ENCODE measurements at regions not wholly inside any gene's neighbourhood (a gene's known extent, or its start where the extent isn't known, plus 50 kb on each side); places are given as distances from the start of the nearest gene placed in this dataset.

DNA sequence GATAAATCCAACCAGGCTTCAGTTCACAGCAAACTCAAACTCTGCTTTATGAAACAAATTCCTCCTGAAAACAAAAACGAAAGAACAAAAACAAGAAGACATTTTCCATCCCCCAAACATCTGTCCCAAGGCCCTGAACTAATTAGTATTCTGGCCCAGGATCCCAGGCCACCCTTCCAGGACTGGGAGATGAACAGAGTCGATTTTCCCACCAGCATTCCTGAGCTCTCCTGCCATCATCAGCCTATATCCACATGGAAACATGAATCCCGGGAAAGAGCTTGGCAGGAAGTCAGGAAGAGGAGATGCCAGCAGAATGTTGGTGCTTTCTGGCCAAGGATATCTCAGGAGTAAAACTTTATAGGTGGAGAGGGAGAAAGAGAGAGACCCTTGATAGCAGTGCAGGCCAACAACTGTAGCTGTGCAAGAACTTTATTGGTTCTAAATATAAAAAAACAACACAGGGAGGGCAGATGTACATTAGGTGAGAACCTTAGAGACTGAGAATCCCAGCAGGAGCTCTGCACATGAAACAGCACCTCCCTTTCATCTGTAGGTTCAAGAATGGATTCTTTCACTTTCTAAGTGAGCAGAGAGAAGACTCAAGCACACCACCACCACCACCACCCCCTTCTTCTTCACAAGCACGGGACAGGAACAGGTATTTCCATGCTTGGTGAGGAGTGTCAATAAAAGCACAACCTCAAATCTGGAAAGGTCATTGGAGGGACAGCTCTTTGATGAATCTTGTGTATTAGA is 190.7 kb upstream of the TAS2R1 start:
- no peaks in the 10 kb centered on the region for H3K79me2 ChIP-seq (replicated peaks; ENCODE audit: insufficient read depth, low read length)
- no peak overlapping the region for H2AFZ ChIP-seq (ENCODE audit: low read depth, low read length)

DNA sequence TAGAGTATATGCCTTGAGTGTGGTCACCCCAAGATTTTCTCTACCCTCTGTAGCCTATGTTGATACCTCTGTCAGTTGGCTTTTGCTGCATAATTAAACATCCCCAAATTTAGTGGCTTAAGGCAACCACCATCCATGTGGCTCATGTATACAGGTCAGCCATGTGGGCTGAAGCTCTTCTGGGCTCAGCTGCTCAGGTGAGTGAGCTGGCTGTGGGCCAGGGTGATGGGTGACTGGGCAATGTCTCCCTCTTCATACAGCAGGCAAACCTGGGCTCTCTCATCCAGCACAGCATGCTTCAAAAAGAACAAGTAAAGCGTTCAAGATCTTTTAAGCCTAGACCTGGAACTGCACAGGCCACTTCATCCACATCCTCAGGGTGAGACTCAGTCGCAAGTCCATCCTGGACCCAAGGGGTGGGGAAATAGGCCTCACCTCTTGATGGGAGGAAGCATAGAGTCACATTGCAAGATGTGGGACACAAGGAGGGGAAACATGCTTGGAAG is 188.2 kb upstream of the TAS2R1 start:
- H3K9me3 ChIP-seq (ENCODE audit: low read length) = no peaks in the 10 kb centered on the region
- H4K20me1 ChIP-seq (ENCODE audit: insufficient read depth) = no peaks in the 10 kb centered on the region
- no peak overlapping the region for H2AFZ ChIP-seq (ENCODE audit: low read depth, low read length)
- H3K9ac ChIP-seq (ENCODE audit: low read length) = no peak overlapping the region
- TF ChIP-seq EP300 (conservative IDR thresholded peaks at IDR 0.05; ENCODE audit: poor library complexity, severe bottlenecking) = no peak
- no peak for TF ChIP-seq TAF1 (IDR thresholded peaks at IDR 0.05; ENCODE audit: low read depth)
- TF ChIP-seq POLR2AphosphoS5 (IDR thresholded peaks at IDR 0.05) = no peak
- TF ChIP-seq EZH2 (IDR thresholded peaks at IDR 0.05; ENCODE audit: borderline replicate concordance, insufficient read depth, low read length, poor library complexity, severe bottlenecking) = no peak
- TF ChIP-seq, protein P1, sequence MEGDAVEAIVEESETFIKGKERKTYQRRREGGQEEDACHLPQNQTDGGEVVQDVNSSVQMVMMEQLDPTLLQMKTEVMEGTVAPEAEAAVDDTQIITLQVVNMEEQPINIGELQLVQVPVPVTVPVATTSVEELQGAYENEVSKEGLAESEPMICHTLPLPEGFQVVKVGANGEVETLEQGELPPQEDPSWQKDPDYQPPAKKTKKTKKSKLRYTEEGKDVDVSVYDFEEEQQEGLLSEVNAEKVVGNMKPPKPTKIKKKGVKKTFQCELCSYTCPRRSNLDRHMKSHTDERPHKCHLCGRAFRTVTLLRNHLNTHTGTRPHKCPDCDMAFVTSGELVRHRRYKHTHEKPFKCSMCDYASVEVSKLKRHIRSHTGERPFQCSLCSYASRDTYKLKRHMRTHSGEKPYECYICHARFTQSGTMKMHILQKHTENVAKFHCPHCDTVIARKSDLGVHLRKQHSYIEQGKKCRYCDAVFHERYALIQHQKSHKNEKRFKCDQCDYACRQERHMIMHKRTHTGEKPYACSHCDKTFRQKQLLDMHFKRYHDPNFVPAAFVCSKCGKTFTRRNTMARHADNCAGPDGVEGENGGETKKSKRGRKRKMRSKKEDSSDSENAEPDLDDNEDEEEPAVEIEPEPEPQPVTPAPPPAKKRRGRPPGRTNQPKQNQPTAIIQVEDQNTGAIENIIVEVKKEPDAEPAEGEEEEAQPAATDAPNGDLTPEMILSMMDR (IDR thresholded peaks at IDR 0.05; ENCODE audit: poor library complexity, severe bottlenecking) = no peak
- TF ChIP-seq RAD21 (conservative IDR thresholded peaks at IDR 0.05) = no peak
- TF ChIP-seq, protein P2, sequence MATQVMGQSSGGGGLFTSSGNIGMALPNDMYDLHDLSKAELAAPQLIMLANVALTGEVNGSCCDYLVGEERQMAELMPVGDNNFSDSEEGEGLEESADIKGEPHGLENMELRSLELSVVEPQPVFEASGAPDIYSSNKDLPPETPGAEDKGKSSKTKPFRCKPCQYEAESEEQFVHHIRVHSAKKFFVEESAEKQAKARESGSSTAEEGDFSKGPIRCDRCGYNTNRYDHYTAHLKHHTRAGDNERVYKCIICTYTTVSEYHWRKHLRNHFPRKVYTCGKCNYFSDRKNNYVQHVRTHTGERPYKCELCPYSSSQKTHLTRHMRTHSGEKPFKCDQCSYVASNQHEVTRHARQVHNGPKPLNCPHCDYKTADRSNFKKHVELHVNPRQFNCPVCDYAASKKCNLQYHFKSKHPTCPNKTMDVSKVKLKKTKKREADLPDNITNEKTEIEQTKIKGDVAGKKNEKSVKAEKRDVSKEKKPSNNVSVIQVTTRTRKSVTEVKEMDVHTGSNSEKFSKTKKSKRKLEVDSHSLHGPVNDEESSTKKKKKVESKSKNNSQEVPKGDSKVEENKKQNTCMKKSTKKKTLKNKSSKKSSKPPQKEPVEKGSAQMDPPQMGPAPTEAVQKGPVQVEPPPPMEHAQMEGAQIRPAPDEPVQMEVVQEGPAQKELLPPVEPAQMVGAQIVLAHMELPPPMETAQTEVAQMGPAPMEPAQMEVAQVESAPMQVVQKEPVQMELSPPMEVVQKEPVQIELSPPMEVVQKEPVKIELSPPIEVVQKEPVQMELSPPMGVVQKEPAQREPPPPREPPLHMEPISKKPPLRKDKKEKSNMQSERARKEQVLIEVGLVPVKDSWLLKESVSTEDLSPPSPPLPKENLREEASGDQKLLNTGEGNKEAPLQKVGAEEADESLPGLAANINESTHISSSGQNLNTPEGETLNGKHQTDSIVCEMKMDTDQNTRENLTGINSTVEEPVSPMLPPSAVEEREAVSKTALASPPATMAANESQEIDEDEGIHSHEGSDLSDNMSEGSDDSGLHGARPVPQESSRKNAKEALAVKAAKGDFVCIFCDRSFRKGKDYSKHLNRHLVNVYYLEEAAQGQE (IDR thresholded peaks at IDR 0.05; ENCODE audit: borderline replicate concordance) = no peak
- TF ChIP-seq MXI1 (conservative IDR thresholded peaks at IDR 0.05; ENCODE audit: poor library complexity, severe bottlenecking) = no peak
- TF ChIP-seq SMC3 (conservative IDR thresholded peaks at IDR 0.05; ENCODE audit: poor library complexity) = no peak
- H3K36me3 ChIP-seq (ENCODE audit: insufficient read depth, low read length) = no peaks in the 10 kb centered on the region
- no peaks in the 10 kb centered on the region for H3K27me3 ChIP-seq (ENCODE audit: insufficient read depth, low read depth, low read length)
- H3F3A ChIP-seq (ENCODE audit: insufficient read depth, low read length, poor library complexity, severe bottlenecking) = no peaks in the 10 kb centered on the region
- H3K4me2 ChIP-seq (ENCODE audit: low read length) = no peak overlapping the region
- no peaks in the 10 kb centered on the region for H3K9me2 ChIP-seq (ENCODE audit: insufficient read depth, low read length)
- H3K4me3 ChIP-seq (ENCODE audit: low read length) = no peak overlapping the region
- H3K79me2 ChIP-seq (replicated peaks; ENCODE audit: insufficient read depth, low read length) = no peaks in the 10 kb centered on the region
- no peak overlapping the region for H3K27ac ChIP-seq (ENCODE audit: low read length)

More for the DNA sequence above, 190.7 kb upstream of the TAS2R1 start:
- TF ChIP-seq SMC3 (conservative IDR thresholded peaks at IDR 0.05; ENCODE audit: poor library complexity) (no peak), RAD21 (conservative IDR thresholded peaks at IDR 0.05) (no peak)
- TF ChIP-seq, protein P1 (IDR thresholded peaks at IDR 0.05; ENCODE audit: poor library complexity, severe bottlenecking) = no peak
- Histone ChIP-seq H3F3A (ENCODE audit: insufficient read depth, low read length, poor library complexity, severe bottlenecking) (no peaks in the 10 kb centered on the region), H3K27ac (ENCODE audit: low read length) (no peak overlapping the region), H3K4me3 (ENCODE audit: low read length) (no peak overlapping the region), H3K9ac (ENCODE audit: low read length) (no peak overlapping the region), H3K36me3 (ENCODE audit: insufficient read depth, low read length) (no peaks in the 10 kb centered on the region), H3K27me3 (ENCODE audit: insufficient read depth, low read depth, low read length) (no peaks in the 10 kb centered on the region), H3K9me2 (ENCODE audit: insufficient read depth, low read length) (no peaks in the 10 kb centered on the region), H4K20me1 (ENCODE audit: insufficient read depth) (no peaks in the 10 kb centered on the region), H3K4me2 (ENCODE audit: low read length) (no peak overlapping the region), H3K9me3 (ENCODE audit: low read length) (no peaks in the 10 kb centered on the region)

All from neural cell (in vitro differentiated cells).